Stomach (tissue), 8 donors: ENCODE measurements at regions not wholly inside any gene's neighbourhood (a gene's known extent, or its start where the extent isn't known, plus 50 kb on each side); places are given as distances from the start of the nearest gene placed in this dataset.

Experiments
- DNase-seq, 2 donors: peaks; one replicate each; pipeline versions ENCODE4 v3.0.0 to v3.0.0-alpha.2; 2013 to 2019
- H3K27ac ChIP-seq, 5 donors: fragments of 200-600 bp in 4 of 5; sonication (generic) in 4 of 5; one replicate each; pipeline ENCODE4 v1.5.1; 2013 to 2019; ENCODE audit warnings: mild to moderate bottlenecking in 1 of 5, moderate library complexity in 1 of 5
- H3K27me3 ChIP-seq, 3 donors: fragments of 200-600 bp; sonication (generic); one replicate each; pipeline ENCODE4 v1.5.1; 2017 to 2019; ENCODE audit warnings: mixed run types in 1 of 3
- H3K36me3 ChIP-seq, 4 donors: fragments of 200-600 bp; sonication (generic); 1 replicate in 3 of 4; 2 replicates in 1 of 4; pipeline ENCODE4 v1.5.1; 2016 to 2019
- H3K4me1 ChIP-seq, 4 donors: fragments of 200-600 bp; sonication (generic); one replicate each; pipeline ENCODE4 v1.5.1; 2016 to 2019
- H3K4me3 ChIP-seq, 4 donors: fragments of 200-600 bp; sonication (generic) in 3 of 4; one replicate each; pipeline ENCODE4 v1.5.1; 2016 to 2019; ENCODE audit warnings: mild to moderate bottlenecking in 1 of 4
- H3K9me3 ChIP-seq, 4 donors: fragments of 200-600 bp; sonication (generic); one replicate each; pipeline ENCODE4 v1.5.1; 2016 to 2019
- CTCF ChIP-seq, 7 experiments: fragments of 450-650 bp in 4 of 7; fragments of 200-600 bp in 3 of 7; sonication (generic) in 3 of 7; IDR thresholded peaks; one replicate each; pipeline ENCODE4 v1.5.1; 2016 to 2019; ENCODE audit warnings: antibody characterized with exemption in 7 of 7, control low read depth in 2 of 7, mild to moderate bottlenecking in 1 of 7
- EP300 ChIP-seq: sonication (generic); formaldehyde crosslinking; IDR thresholded peaks from one replicate; pipeline ENCODE4 v1.6.1; 2017; ENCODE audit warnings: antibody characterized with exemption
- POLR2A ChIP-seq, 4 donors: fragments of 450-650 bp; IDR thresholded peaks; one replicate each; pipeline ENCODE4 v1.6.1; 2016; ENCODE audit warnings: antibody characterized with exemption in 4 of 4, control low read depth in 2 of 4, mild to moderate bottlenecking in 1 of 4, moderate library complexity in 1 of 4
- POLR2AphosphoS5 ChIP-seq, 3 donors: sonication (generic); formaldehyde crosslinking; IDR thresholded peaks; one replicate each; pipeline ENCODE4 v1.6.1; 2016; ENCODE audit warnings: antibody characterized with exemption in 3 of 3
- WGBS, 5 donors: extraction: QIAGEN DNeasy Blood & Tissue Kit in 3 of 5; methylation state at CpG; one replicate each; pipeline versions ENCODE4 v1.1.5 to v1.1.7; 2013 to 2018; 5-methylcytosine and 5-hydroxymethylcytosine counted together
- intact Hi-C: fragments of 100-400 bp; cut with DNase I; formaldehyde crosslinking; loops from one replicate; pipeline ENCODE4 v1.15.1; 2023; ENCODE audit warnings: low total_unique reads
- donor health status: healthy with polysubstance abuse.
- donor health status: Bipolar disorder and iron deficiency.
- donor health status: healthy.

- no peak for TF ChIP-seq POLR2AphosphoS5 (IDR thresholded peaks at IDR 0.05)
- no peak for TF ChIP-seq POLR2A (IDR thresholded peaks at IDR 0.05)
- no peak for TF ChIP-seq CTCF (IDR thresholded peaks at IDR 0.05)
- TF ChIP-seq EP300: no peak
- intact Hi-C loops: no loop called here
- 86 to 97% (median 93%) methylated on average over 1 of the region's 1 CpG for WGBS, 5 donors
These were observed 172.2 kb upstream of the SGCD start for GRCh38 chr5:156154757-156155156.

GRCh38 chr5:156155598-156155997, 171.4 kb upstream of the SGCD start:
- Histone ChIP-seq H3K4me3 (no peak overlapping the region), H3K36me3 (no peaks in the 10 kb centered on the region), H3K27ac (no peak overlapping the region), H3K4me1 (no peaks in the 10 kb centered on the region), H3K27me3 (no peaks in the 10 kb centered on the region), H3K9me3 (no peaks in the 10 kb centered on the region)
- intact Hi-C loops: no loop called here
- TF ChIP-seq CTCF (IDR thresholded peaks at IDR 0.05): no peak
- TF ChIP-seq EP300: no peak
- TF ChIP-seq POLR2AphosphoS5 (IDR thresholded peaks at IDR 0.05): no peak
- no peak for TF ChIP-seq POLR2A (IDR thresholded peaks at IDR 0.05)
- DNase-seq: peak in 1 of 2 donors; percentile 66
- WGBS, 5 donors: 25 to 52% (median 40%) methylated on average over 4 of the region's 4 CpGs

More at GRCh38 chr5:156154757-156155156, 172.2 kb upstream of the SGCD start:
- no peak overlapping the region for H3K27ac ChIP-seq
- H3K4me3 ChIP-seq: no peak overlapping the region
- no peaks in the 10 kb centered on the region for H3K27me3 ChIP-seq
- H3K9me3 ChIP-seq: no peaks in the 10 kb centered on the region
- DNase-seq: no peak
- H3K36me3 ChIP-seq: no peaks in the 10 kb centered on the region
- no peaks in the 10 kb centered on the region for H3K4me1 ChIP-seq

GRCh38 chr5:156164306-156164705, 162.7 kb upstream of the SGCD start:
- intact Hi-C loops: no loop called here

GRCh38 chr5:156169495-156169894, 157.5 kb upstream of the SGCD start:
- 74 to 100% (median 91%) methylated on average over 1 of the region's 1 CpG for WGBS, 5 donors
- intact Hi-C loops: no loop called here
- H3K4me3 ChIP-seq: no peak overlapping the region
- no peak for TF ChIP-seq POLR2A (IDR thresholded peaks at IDR 0.05)
- no peak for TF ChIP-seq CTCF (IDR thresholded peaks at IDR 0.05)
- no peak for TF ChIP-seq POLR2AphosphoS5 (IDR thresholded peaks at IDR 0.05)
- TF ChIP-seq EP300: no peak
- no peak for DNase-seq
- no peak overlapping the region for H3K27ac ChIP-seq
- H3K9me3 ChIP-seq: no peaks in the 10 kb centered on the region
- no peaks in the 10 kb centered on the region for H3K27me3 ChIP-seq
- no peaks in the 10 kb centered on the region for H3K36me3 ChIP-seq
- no peaks in the 10 kb centered on the region for H3K4me1 ChIP-seq

More at GRCh38 chr5:156164306-156164705, 162.7 kb upstream of the SGCD start:
- no peak overlapping the region for H3K4me3 ChIP-seq
- no peaks in the 10 kb centered on the region for H3K4me1 ChIP-seq
- H3K27ac ChIP-seq: no peak overlapping the region
- no peaks in the 10 kb centered on the region for H3K9me3 ChIP-seq
- H3K27me3 ChIP-seq: no peaks in the 10 kb centered on the region
- no peaks in the 10 kb centered on the region for H3K36me3 ChIP-seq
- no peak for DNase-seq
- TF ChIP-seq POLR2AphosphoS5 (IDR thresholded peaks at IDR 0.05): no peak
- no peak for TF ChIP-seq CTCF (IDR thresholded peaks at IDR 0.05)
- TF ChIP-seq POLR2A (IDR thresholded peaks at IDR 0.05): no peak
- TF ChIP-seq EP300: no peak
- 65 to 86% (median 74%) methylated on average over 2 of the region's 2 CpGs for WGBS, 5 donors
